COR-L47 (cell line): ENCODE measurements at regions not wholly inside any gene's neighbourhood (a gene's known extent, or its start where the extent isn't known, plus 50 kb on each side); places are given as distances from the start of the nearest gene placed in this dataset.
"Not testable (repeated sequence)": the region's sequence is repeated elsewhere in the genome, so short reads cannot be mapped to it uniquely, and the experiment has no call there.

ENCODE experiments used
- DNase-seq: peaks from one replicate; lab custom pipeline; 2025; lab: John Stamatoyannopoulos, UW

DNA sequence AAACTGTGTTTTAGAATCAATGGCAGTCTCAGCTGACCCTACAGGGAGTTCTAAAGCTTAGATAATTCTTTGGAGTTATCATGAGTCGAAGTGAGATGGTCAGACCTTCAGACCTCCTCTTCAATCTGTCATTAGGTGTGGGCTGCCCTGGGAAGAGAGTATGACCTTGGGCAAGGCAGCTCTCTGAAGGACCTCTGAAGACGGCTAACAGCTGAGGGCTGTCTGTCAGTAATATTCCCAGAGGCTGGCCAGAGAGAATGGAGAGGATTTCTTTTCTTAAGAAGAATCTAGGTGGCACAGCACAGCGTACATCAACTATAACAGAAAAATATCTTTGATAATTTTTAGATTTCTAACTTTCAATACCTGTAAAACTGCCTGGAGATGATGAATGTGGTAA lies 379.4 kb downstream of the ZNF674 start:
- no peak for DNase-seq

GRCh38 chrX:46165411-46165810 lies 379.8 kb downstream of the ZNF674 start:
- DNase-seq = no peak

- DNase-seq = no peak
Measured at GRCh38 chrX:46152756-46153155, 392.5 kb downstream of the ZNF674 start.

DNA sequence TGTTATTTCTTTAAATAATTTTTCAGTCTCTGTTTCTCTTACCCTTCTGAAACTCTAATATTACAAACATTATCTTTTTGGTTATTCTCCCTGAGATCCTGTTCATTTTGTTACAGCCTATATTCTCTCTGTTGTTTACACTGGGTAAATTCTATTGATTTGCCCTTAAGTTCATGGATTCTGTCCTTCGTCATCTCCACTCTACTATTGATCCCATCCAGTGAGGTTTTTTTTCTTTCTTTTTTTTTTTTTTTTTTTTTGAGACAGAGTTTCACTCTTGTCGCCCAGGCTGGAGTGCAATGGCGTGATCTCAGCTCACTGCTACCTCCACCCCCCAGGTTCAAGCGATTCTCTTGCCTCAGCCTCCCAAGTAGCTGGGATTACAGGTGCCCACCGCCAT lies 393.9 kb downstream of the ZNF674 start:
- not testable (repeated sequence) for DNase-seq

- no peak for DNase-seq
Measured at GRCh38 chrX:46144566-46144965, 400.7 kb downstream of the ZNF674 start.

DNA sequence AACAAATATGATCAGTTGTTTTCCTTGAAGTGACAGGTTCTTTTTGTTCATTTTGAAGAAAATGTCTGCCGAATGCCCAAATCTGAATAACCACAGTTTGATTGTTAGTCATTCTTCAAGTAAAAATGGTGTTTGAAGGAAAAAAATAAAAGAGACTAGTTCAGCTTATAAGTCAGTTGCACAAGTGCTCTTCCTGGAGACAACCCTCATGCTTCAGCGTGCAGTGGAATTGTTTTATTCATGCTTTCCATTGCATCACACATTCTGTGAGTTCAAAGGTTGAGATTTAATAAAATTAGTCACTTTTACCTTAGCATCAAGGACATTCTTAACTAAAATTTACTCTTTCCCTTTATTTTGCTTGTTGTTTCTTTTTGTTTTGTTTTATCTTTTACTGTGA lies 404.9 kb downstream of the ZNF674 start:
- no peak for DNase-seq

GRCh38 chrX:46130247-46130646 lies 415.0 kb downstream of the ZNF674 start:
- peak; percentile 11 for DNase-seq

DNA sequence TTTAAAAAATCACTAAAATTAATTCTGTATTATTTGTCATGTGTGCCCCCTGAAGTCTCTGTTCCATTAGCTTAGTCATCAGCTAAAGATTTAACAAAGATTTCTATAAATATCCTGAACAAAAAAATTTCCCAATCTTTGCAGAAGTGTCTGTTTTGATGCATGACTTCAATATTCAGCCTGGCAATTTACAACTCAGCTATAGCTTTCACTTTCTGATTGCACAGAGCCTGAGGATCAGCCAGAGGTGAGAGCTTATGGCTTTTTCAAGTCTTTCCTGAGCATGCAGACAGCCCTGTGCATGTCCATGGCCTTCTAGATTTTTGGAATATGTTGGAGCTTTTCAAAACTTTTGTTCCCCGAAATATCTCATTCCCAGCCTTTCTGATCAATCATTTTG lies 420.1 kb downstream of the ZNF674 start:
- no peak for DNase-seq

DNA sequence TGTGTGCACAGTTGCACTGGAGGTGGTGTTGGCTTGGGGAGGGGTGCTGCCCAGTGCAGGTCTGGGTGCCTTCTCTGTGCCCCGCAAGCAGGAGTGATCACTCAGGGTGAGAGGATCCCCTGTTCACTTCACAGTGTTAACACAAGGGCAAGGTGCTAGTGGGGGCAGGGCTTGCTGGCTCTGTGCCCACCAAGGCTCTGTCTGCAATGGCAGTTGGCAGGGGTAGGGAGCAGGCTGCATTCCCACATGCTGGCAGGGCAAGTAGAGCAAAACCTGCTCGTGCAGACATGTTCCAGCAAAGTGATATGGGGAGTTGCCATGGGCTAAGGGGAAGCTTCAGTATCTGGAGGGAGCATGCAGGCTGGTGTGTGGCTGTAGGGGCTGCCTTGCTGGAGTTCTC lies 428.0 kb downstream of the ZNF674 start:
- no peak for DNase-seq

GRCh38 chrX:46087310-46087709 lies 457.9 kb downstream of the ZNF674 start:
- DNase-seq = not testable (repeated sequence)

GRCh38 chrX:46080121-46080520 lies 465.1 kb downstream of the ZNF674 start:
- DNase-seq = not testable (repeated sequence)

GRCh38 chrX:46072791-46073190 lies 472.4 kb downstream of the ZNF674 start:
- DNase-seq = no peak

DNA sequence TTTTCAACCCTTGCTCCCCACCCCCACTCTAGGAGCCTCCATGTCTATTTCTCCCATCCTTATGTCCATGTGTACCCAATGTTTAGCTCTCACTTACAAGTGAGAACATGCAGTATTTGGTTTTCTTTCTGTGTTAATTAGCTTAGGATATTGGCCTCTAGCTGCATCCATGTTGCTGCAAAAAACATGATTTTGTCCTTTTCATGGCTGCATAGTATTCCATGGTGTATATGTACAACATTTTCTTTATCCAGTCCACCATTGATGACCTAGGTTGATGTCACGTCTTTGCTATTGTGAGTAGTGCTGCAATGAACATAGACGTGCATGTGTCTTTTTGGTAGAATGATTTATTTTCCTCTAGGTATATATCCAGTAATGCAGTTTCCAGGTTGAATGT lies 472.8 kb downstream of the ZNF674 start:
- DNase-seq = no peak

DNA sequence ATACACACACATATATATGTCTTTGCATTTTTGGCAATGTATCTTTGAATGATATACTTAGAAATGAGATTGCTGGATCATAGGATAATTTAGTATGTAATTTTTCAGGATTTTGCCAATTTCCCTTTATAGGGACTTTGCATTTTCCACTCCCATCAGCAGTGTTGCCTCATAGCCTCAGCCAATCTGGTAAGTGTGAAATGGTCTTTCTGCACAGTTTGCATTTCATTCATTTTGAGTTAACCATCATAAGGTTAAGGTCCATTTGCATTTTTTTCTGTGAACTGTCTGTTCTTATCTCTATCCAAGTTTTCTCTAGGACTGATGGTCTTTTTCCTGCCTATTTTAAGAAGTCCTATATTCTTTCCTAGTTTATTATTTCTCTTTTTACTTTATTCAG lies 474.8 kb downstream of the ZNF674 start:
- no peak for DNase-seq

- DNase-seq = no peak
Measured at GRCh38 chrX:46059316-46059715, 485.9 kb downstream of the ZNF674 start.

GRCh38 chrX:46044486-46044885 lies 500.7 kb downstream of the ZNF674 start:
- DNase-seq = no peak

GRCh38 chrX:46040001-46040400 lies 505.2 kb downstream of the ZNF674 start:
- no peak for DNase-seq

DNA sequence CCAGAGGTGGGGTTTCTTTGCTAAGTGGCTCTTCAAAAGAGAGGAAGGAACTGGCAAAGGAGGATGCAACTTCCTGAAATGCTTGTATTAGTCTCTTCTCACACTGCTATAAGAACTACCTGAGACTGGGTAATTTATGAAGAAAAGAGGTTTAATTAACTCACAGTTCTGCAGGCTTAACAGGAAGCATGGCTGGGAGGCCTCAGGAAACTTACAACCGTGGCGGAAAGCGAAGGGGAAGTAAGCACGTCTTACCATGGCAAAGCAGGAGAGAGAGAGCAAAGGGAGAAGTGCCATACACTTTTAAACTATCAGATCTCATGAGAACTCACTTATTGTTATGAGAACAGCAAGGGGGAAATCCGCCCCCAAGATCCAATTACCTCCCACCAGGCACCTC lies 505.7 kb downstream of the ZNF674 start:
- no peak for DNase-seq

GRCh38 chrX:46036508-46036907 lies 508.7 kb downstream of the ZNF674 start:
- DNase-seq = no peak

DNA sequence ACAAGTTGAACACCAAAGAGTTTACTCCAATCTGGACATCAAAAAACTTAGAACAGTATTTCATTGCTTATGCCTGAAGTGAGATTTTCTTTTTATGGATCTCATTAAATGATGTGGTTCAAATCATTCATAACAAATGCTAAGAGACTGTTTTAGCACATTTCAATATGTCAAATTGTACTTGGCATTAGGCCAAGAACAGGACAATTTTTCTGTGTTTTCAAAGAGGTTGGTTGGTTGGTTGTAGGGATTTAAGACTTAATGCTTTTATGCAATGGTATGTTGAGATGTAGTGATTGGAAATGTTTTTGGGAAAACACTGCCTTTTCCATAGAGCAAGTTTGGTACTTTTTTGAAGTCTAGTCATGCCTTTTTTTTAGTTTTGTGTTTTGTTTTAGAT lies 510.4 kb downstream of the ZNF674 start:
- no peak for DNase-seq

- peak; percentile 86 for DNase-seq
Measured at GRCh38 chrX:46029777-46030176, 515.4 kb downstream of the ZNF674 start.

DNA sequence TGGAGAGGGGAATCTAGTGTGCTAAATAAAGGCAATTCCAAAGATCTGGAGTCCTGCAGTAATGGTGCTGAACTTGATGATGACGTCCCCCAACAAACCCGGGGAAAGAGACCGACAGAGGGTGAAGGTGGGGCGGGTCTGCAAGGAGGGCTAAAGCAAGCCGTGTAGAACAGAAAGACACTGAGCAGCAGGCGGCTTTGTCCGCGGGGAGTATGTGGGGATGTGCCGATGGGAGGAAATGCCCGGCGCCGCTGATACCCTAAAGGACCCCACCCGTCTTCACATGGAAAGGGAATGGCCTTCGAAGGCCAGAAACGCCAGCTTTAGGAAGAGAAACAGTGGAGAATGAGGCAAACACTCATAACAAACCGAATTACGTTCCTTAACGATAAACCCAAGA lies 528.9 kb downstream of the ZNF674 start:
- no peak for DNase-seq

- no peak for DNase-seq
Measured at GRCh38 chrX:46015653-46016052, 529.6 kb downstream of the ZNF674 start.

GRCh38 chrX:45992402-45993123 lies 552.7 kb downstream of the ZNF674 start:
- DNase-seq = no peak
